ENCODE measurements at regions not wholly inside any gene's neighbourhood (a gene's known extent, or its start where the extent isn't known, plus 50 kb on each side); places are given as distances from the start of the nearest gene placed in this dataset.

- H3K9me3 ChIP-seq = no peaks in the 10 kb centered on the region
- H3K27ac ChIP-seq = no peak overlapping the region
- H3K36me3 ChIP-seq = no peaks in the 10 kb centered on the region
- H3K4me1 ChIP-seq = no peaks in the 10 kb centered on the region
- H3K4me3 ChIP-seq = no peak overlapping the region
- DNase-seq = no peak
- no peak for TF ChIP-seq CTCF (IDR thresholded peaks at IDR 0.05)
- no peak for TF ChIP-seq POLR2A (IDR thresholded peaks at IDR 0.05)
- H3K27me3 ChIP-seq = no peaks in the 10 kb centered on the region
These were observed 585.8 kb downstream of the BUD13 start for GRCh38 chr11:116187026-116187425.

GRCh38 chr11:116185551-116185950 is 587.2 kb downstream of the BUD13 start:
- H3K4me1 ChIP-seq = no peaks in the 10 kb centered on the region
- no peaks in the 10 kb centered on the region for H3K36me3 ChIP-seq
- H3K9me3 ChIP-seq = no peaks in the 10 kb centered on the region
- H3K27ac ChIP-seq = no peak overlapping the region
- H3K4me3 ChIP-seq = no peak overlapping the region
- no peak for TF ChIP-seq POLR2A (IDR thresholded peaks at IDR 0.05)
- no peak for TF ChIP-seq CTCF (IDR thresholded peaks at IDR 0.05)
- no peaks in the 10 kb centered on the region for H3K27me3 ChIP-seq
- DNase-seq = no peak

- no peak overlapping the region for H3K4me3 ChIP-seq
- H3K9me3 ChIP-seq = no peaks in the 10 kb centered on the region
- no peak for TF ChIP-seq CTCF (IDR thresholded peaks at IDR 0.05)
- no peak for TF ChIP-seq POLR2A (IDR thresholded peaks at IDR 0.05)
- no peaks in the 10 kb centered on the region for H3K27me3 ChIP-seq
- no peaks in the 10 kb centered on the region for H3K4me1 ChIP-seq
- H3K36me3 ChIP-seq = no peaks in the 10 kb centered on the region
- H3K27ac ChIP-seq = no peak overlapping the region
- DNase-seq = no peak
These were observed 588.0 kb downstream of the BUD13 start for GRCh38 chr11:116184763-116185162.

DNA sequence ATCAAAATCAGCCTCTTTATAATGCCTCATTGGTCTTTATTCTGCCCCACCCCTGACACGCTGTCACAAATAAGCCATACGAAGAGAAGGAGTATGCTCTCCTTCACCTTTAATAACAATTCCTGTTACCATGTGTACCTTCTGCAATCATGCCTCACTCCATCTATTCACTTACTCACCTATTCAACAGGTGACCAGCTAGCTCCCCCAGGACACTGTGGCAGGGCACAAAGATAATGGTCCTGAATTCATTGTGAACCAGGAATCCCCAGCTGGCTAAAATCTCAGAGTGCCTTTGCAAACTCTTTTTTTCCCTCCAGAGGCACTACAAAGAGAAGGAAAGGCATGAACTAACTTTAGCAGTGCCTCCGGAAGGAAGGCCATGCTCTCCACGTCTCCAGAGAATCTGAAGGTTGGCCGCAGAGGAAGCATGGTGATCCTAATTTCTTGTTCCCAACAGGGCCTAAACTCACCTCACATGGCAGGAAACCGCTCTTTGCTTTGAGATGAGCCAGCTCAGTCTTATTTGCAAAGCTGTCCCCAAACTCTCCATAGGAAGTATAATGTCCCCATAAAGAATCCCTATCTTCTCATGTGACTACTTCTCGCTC is 590.3 kb downstream of the BUD13 start:
- Histone ChIP-seq H3K4me3 (no peak overlapping the region), H3K36me3 (no peaks in the 10 kb centered on the region), H3K9me3 (no peaks in the 10 kb centered on the region), H3K27me3 (no peaks in the 10 kb centered on the region), H3K27ac (no peak overlapping the region), H3K4me1 (no peaks in the 10 kb centered on the region)
- no peak for TF ChIP-seq CTCF (IDR thresholded peaks at IDR 0.05)
- TF ChIP-seq POLR2A (IDR thresholded peaks at IDR 0.05) = no peak
- no peak for DNase-seq

DNA sequence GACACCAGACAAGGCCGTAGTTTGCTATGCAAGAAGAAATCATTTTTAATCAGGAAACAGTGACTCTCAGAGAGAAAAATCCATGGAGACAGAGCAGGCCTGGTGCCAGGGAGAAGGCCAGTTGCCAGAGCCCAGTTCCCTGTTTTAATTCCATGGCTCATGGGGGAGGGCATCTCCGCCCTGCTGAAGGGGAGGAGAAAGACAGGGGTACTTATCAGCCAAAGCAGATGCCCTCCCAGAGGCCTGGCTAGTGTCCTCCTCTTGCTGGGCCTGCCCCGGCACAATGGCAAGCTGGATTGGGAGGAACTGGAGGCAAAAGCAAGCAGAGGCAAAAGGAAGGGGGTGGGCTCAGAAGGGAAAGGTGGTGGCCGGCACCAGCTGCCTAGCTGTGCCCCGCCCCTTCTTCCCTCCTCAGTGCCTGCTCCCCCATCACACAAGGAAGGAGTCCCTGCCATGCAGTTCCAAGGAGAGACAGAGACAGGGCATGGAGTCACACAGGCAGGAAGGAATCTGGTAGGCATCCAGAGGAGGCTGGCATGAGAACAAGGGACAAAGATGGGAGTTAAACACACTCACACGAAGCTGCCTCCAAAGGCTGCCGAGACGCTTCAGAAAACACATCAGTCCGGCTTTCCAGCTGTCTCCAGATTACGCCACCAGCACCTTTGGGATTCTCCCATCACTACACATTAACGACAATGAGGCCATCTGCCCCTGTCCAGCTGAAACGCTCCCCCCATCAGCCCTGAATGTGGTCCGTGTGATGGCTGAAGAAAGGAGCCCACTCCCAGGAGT is 591.8 kb downstream of the BUD13 start:
- DNase-seq = no peak
- no peak for TF ChIP-seq CTCF (IDR thresholded peaks at IDR 0.05)
- no peak for TF ChIP-seq POLR2A (IDR thresholded peaks at IDR 0.05)
- H3K27ac ChIP-seq = no peak overlapping the region

More for the DNA sequence above, 591.8 kb downstream of the BUD13 start:
- H3K9me3 ChIP-seq = no peaks in the 10 kb centered on the region
- H3K36me3 ChIP-seq = no peaks in the 10 kb centered on the region
- H3K4me3 ChIP-seq = no peak overlapping the region
- H3K27me3 ChIP-seq = no peaks in the 10 kb centered on the region
- no peaks in the 10 kb centered on the region for H3K4me1 ChIP-seq
